ENCODE measurements at regions not wholly inside any gene's neighbourhood (a gene's known extent, or its start where the extent isn't known, plus 50 kb on each side); places are given as distances from the start of the nearest gene placed in this dataset.

GRCh38 chr11:115965767-115966504 lies 461.7 kb upstream of the CADM1 start:
- TF ChIP-seq CTCF (conservative IDR thresholded peaks at IDR 0.05 in 1 of 2, IDR thresholded peaks at IDR 0.05 in 1 of 2; ENCODE audit: low read depth in 1 of 2, low read length in 2 of 2) (no peak), EZH2 (IDR thresholded peaks at IDR 0.05; ENCODE audit: low read length, missing control alignments) (no peak)
